ENCODE measurements at regions not wholly inside any gene's neighbourhood (a gene's known extent, or its start where the extent isn't known, plus 50 kb on each side); places are given as distances from the start of the nearest gene placed in this dataset.
A peak's percentile ranks its signal among the peaks of the same experiment; 100 is the strongest.

DNA sequence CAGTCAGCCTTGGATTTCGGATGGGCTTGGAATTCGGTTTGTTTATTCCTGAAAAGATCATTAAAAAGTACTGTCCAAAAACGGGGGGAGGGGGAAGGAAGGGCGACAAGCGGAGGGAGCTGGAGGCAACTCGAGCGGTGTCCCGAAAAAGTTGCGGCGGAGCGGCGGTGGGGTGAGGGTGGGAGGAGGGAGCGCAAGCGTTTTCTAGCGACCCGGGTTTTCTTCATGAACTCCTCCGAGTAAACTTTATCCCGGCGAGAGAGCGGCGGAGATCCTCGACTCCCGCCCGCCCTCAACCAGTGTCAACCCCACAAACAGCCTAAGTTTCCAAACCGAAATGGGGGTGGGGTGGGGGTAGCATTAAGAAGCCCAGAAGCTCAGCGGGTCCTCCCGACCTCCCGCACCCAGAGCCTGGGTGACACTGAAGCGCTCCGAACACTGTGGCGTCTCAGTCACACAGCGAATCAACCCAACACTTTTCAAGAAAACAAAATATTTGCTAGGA lies 133.0 kb upstream of the C11orf58 start:
- ATAC-seq, result peak; percentile 15
- TF ChIP-seq GLIS3 (CRISPR knock-in tag; IDR thresholded peaks at IDR 0.05), result no peak
- TF ChIP-seq ZC3H10 (CRISPR knock-in tag; IDR thresholded peaks at IDR 0.05), result no peak
- TF ChIP-seq, protein P1, sequence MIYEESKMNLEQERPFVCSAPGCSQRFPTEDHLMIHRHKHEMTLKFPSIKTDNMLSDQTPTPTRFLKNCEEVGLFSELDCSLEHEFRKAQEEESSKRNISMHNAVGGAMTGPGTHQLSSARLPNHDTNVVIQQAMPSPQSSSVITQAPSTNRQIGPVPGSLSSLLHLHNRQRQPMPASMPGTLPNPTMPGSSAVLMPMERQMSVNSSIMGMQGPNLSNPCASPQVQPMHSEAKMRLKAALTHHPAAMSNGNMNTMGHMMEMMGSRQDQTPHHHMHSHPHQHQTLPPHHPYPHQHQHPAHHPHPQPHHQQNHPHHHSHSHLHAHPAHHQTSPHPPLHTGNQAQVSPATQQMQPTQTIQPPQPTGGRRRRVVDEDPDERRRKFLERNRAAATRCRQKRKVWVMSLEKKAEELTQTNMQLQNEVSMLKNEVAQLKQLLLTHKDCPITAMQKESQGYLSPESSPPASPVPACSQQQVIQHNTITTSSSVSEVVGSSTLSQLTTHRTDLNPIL (CRISPR knock-in tag; IDR thresholded peaks at IDR 0.05; ENCODE audit: low read depth), result no peak
- no peak for TF ChIP-seq BACH2 (CRISPR knock-in tag; IDR thresholded peaks at IDR 0.05; ENCODE audit: borderline replicate concordance)
- no peak for TF ChIP-seq TSHZ2 (CRISPR knock-in tag; IDR thresholded peaks at IDR 0.05)
- no peak for TF ChIP-seq ZFP3 (CRISPR knock-in tag; IDR thresholded peaks at IDR 0.05)
- TF ChIP-seq ZFP30 (CRISPR knock-in tag; IDR thresholded peaks at IDR 0.05), result no peak
- TF ChIP-seq, protein P2, sequence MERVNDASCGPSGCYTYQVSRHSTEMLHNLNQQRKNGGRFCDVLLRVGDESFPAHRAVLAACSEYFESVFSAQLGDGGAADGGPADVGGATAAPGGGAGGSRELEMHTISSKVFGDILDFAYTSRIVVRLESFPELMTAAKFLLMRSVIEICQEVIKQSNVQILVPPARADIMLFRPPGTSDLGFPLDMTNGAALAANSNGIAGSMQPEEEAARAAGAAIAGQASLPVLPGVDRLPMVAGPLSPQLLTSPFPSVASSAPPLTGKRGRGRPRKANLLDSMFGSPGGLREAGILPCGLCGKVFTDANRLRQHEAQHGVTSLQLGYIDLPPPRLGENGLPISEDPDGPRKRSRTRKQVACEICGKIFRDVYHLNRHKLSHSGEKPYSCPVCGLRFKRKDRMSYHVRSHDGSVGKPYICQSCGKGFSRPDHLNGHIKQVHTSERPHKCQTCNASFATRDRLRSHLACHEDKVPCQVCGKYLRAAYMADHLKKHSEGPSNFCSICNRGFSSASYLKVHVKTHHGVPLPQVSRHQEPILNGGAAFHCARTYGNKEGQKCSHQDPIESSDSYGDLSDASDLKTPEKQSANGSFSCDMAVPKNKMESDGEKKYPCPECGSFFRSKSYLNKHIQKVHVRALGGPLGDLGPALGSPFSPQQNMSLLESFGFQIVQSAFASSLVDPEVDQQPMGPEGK (CRISPR knock-in tag; IDR thresholded peaks at IDR 0.05; ENCODE audit: borderline replicate concordance), result no peak
- no peak for TF ChIP-seq OSR1 (CRISPR knock-in tag; IDR thresholded peaks at IDR 0.05)
- no peak for TF ChIP-seq ZNF70 (CRISPR knock-in tag; IDR thresholded peaks at IDR 0.05)
- no peak for TF ChIP-seq ZNF565 (CRISPR knock-in tag; conservative IDR thresholded peaks at IDR 0.05; ENCODE audit: low read depth)
- TF ChIP-seq ZNF8 (CRISPR knock-in tag; IDR thresholded peaks at IDR 0.05), result no peak
- TF ChIP-seq RARB (CRISPR knock-in tag; IDR thresholded peaks at IDR 0.05), result no peak
- no peak for TF ChIP-seq ISL1 (CRISPR knock-in tag; IDR thresholded peaks at IDR 0.05)
- no peak for TF ChIP-seq SNAI2 (CRISPR knock-in tag; IDR thresholded peaks at IDR 0.05)

GRCh38 chr11:16604794-16605388 lies 133.6 kb upstream of the C11orf58 start:
- ATAC-seq, result peak; percentile 44
- no peak for TF ChIP-seq ISL1 (CRISPR knock-in tag; IDR thresholded peaks at IDR 0.05)

DNA sequence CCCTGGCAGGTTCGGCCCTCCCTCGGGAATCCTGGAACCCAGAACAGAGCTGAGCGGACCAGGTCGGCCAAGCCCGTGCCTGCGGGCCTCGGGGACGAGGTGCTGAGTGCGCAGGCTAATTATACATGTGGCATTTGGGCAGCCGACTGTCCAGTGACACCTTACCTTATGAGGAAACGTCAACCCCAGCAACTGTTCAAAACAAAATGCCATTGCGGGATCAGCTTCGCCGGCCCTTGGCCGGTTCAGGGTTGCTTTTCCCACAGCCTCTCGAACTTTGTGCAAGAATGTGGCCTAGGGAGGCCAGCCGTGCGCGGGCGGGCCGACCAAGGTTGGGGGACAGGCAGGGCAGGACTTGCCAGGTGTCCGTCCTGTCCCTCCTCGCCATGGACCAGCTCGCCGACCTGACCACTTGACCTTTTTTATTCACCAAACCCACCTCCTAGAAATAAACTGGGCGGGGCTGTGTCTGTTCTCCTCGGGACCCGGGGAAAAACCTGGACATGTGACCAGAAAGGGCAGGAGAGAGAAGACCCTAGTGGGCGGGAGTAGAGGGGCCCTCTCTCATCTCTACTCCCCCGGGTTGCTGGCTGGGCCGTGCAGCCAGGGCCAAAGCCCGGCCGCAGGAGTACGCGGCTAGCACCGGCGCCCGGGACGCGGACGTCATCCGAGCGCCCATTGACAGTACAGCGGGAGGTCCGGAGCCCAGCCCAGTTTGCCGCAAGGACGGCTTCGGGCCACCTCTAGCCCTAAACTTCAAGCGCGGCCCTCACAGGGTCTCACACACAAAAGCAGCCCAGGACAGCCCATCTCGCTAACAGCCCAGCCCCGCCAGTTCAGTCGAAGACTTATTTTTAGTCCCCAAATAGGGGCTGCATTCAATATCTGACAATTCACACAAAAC lies 134.3 kb upstream of the C11orf58 start:
- TF ChIP-seq ZNF70 (CRISPR knock-in tag; IDR thresholded peaks at IDR 0.05) (no peak), ZFP30 (CRISPR knock-in tag; IDR thresholded peaks at IDR 0.05) (no peak)
- ATAC-seq, result no peak

GRCh38 chr11:16603245-16603644 lies 135.2 kb upstream of the C11orf58 start:
- no peak for ATAC-seq
- no peak for TF ChIP-seq POU6F1 (CRISPR knock-in tag; IDR thresholded peaks at IDR 0.05; ENCODE audit: borderline replicate concordance, low read depth)
- no peak for TF ChIP-seq SNAI2 (CRISPR knock-in tag; IDR thresholded peaks at IDR 0.05)
- TF ChIP-seq TSHZ2 (CRISPR knock-in tag; IDR thresholded peaks at IDR 0.05), result no peak
- TF ChIP-seq ZFP3 (CRISPR knock-in tag; IDR thresholded peaks at IDR 0.05), result no peak
- no peak for TF ChIP-seq ZNF70 (CRISPR knock-in tag; IDR thresholded peaks at IDR 0.05)
- no peak for TF ChIP-seq ARNTL (CRISPR knock-in tag; IDR thresholded peaks at IDR 0.05; ENCODE audit: borderline replicate concordance, low read depth)
- no peak for TF ChIP-seq ZC3H10 (CRISPR knock-in tag; IDR thresholded peaks at IDR 0.05)
- no peak for TF ChIP-seq ZNF565 (CRISPR knock-in tag; conservative IDR thresholded peaks at IDR 0.05; ENCODE audit: low read depth)
- no peak for TF ChIP-seq GLIS3 (CRISPR knock-in tag; IDR thresholded peaks at IDR 0.05)
- TF ChIP-seq, protein P1 (CRISPR knock-in tag; IDR thresholded peaks at IDR 0.05; ENCODE audit: low read depth), result no peak
- TF ChIP-seq CSDC2 (CRISPR knock-in tag; IDR thresholded peaks at IDR 0.05), result no peak
- TF ChIP-seq ISL1 (CRISPR knock-in tag; IDR thresholded peaks at IDR 0.05), result no peak
- TF ChIP-seq, protein P3, sequence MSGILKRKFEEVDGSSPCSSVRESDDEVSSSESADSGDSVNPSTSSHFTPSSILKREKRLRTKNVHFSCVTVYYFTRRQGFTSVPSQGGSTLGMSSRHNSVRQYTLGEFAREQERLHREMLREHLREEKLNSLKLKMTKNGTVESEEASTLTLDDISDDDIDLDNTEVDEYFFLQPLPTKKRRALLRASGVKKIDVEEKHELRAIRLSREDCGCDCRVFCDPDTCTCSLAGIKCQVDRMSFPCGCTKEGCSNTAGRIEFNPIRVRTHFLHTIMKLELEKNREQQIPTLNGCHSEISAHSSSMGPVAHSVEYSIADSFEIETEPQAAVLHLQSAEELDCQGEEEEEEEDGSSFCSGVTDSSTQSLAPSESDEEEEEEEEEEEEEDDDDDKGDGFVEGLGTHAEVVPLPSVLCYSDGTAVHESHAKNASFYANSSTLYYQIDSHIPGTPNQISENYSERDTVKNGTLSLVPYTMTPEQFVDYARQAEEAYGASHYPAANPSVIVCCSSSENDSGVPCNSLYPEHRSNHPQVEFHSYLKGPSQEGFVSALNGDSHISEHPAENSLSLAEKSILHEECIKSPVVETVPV (CRISPR knock-in tag; IDR thresholded peaks at IDR 0.05), result no peak
- TF ChIP-seq BACH2 (CRISPR knock-in tag; IDR thresholded peaks at IDR 0.05; ENCODE audit: borderline replicate concordance), result no peak

Measured in SK-N-SH treated with all-trans-retinoic acid at 6 μM for 48 hours (cell line).